UCSD-AML1 (cell line): ENCODE measurements at regions not wholly inside any gene's neighbourhood (a gene's known extent, or its start where the extent isn't known, plus 50 kb on each side); places are given as distances from the start of the nearest gene placed in this dataset.
A peak's percentile ranks its signal among the peaks of the same experiment; 100 is the strongest.

Experiments used
- DNase-seq: peaks from one replicate; lab custom pipeline; 2025; ENCODE audit not compliant: unreplicated experiment; lab: John Stamatoyannopoulos, UW

- DNase-seq = no peak
Observed at GRCh38 chr11:116101902-116102301, 597.7 kb upstream of the CADM1 start.

- no peak for DNase-seq
Observed at GRCh38 chr11:116100016-116100415, 595.8 kb upstream of the CADM1 start.

DNA sequence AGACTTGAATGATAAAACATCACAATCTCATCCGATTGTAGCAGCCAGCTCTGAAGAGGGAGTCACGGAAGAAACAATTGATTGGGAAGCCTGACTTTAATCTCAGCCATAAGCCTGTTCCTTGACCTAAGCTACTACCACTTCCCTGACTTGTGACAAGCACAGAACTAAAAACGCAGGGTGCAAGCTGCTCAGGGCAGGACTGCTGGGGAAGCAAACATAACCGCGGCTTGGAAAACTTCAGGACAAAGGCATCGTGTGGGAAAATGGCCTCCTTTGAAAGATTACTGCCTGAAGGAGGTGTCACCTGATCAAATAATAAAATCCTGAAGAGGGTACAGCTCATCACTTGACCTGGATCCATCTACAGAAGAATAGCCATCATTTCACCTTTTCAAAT, 595.3 kb upstream of the CADM1 start:
- no peak for DNase-seq

DNA sequence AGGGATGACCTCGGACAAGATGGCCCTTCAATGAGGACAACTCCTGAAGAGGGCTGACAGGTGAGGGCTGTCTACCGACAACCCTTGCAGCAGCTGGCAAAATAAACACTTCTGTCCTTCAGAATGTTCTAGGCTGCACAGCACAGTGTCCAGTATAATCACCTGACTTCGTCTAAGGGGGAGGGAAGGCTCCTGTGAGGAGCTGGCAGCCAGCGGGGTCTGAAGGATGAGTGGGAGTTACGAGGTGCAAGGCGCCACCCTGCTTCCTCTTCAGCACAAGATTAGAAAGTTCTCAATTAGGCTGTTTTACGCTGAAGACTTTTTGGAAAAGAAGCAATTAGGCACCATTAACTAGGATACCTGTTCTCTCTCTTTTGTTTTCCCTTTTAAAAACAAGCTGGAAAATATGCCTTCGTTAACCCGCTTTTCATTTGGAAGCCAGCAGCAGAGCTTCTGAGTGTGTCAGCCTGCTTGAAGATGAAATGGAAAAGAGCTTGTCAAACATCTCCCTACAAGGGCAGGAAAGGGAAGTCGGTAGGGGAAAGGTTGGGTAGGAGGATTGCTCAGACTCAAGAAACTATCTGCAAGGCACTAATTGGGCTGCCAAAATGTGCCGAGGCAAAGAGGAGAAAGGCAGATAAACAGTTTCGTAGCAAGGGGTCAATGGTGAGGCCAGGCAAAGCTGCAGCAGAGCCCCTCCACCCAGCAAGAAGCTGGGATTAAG, 592.2 kb upstream of the CADM1 start:
- no peak for DNase-seq

DNA sequence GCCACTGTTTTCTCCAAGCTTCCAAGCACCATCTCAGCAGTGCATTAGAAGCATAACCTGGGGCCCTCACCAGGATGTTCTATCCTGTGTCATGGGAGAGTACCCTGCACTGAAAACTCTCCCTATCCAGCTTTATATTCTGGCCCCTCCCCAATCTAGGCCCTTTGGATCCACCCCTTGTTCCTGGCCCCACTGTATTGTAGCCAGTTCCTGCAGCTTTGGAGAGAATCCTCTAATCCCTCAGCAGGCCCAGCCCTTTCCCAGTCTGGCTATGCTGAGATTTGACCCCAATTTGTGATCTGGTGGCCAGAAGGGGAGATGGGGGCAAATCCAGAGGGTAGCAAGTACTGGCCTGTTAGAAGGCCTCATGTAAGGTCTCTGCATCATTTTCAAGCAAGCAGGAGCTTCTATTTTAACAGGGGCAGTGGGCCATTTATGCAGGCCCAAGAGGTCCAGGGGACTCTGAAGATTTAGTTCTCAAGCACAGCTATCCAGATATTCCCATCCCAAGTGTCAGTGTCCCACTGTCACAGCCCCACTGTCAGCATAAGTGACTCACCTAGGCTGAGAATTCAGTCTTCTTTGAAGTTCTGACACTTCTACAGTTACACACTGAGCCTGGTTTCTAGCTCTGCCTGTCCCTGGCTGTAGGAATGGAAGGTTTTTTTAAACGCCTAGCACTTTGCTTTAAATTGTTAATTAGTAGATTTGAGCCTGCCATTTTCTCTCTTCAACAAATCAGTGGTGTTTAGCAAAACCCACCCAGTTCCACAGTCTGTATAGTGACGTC, 589.5 kb upstream of the CADM1 start:
- no peak for DNase-seq

GRCh38 chr11:116093065-116093464, 588.9 kb upstream of the CADM1 start:
- DNase-seq = no peak

DNA sequence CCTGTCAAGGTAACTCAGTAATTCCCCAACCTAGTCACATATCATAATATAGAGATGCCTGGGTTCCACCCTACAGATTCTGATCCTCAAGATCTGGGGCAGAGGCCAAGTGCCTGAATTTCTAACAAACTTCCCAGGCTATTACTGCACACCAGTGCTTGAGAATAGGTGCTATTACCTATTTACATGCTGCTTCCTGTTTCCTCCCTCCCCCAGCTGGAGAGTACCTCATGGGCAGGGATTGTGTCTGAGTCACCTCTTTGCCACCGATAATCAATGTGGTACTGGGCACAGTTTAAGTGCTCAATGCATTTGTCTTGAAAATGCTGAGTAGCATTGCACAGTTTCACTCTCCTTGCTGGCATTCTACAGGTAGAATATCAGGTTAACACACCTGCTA, 582.2 kb upstream of the CADM1 start:
- no peak for DNase-seq

GRCh38 chr11:116085031-116085635, 580.9 kb upstream of the CADM1 start:
- DNase-seq = no peak

DNA sequence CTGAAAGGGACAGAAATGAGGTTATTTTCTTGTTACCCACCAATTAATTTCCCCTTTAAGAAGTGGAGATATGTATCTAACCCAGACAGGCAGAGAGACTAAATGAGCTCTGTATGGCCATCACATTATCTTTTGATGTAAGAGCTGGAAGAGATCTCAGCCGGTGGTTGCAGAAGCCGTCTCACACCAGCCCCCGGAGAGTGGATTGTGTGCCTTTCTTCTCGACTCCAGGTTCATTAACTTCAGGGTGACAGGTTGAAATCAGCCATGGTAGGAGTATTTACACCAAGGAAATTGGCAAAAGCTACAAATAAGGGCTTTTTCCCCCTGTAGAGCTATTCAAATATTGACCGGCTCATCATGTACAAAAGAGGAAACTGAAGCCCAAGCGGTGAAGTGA, 580.3 kb upstream of the CADM1 start:
- no peak for DNase-seq

DNA sequence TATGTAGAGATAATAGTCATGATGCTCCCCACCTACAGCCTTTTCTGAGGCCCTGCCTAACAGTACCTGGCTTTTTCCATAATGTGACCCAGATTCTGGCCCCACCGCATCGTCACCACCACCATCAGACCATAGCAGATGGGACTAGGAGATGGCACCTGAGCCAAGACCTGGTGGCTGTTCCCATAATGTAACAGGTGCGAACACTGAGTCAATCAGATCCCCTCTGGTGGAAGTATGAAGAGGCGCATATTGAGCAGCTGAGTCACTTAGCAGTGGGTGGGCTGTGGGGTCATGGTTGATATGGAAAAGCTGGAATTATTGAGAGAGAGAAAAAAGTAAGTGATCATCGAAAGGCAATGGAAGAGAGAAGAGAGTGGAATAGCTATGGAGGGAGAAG, 578.0 kb upstream of the CADM1 start:
- no peak for DNase-seq

GRCh38 chr11:116079580-116079979, 575.4 kb upstream of the CADM1 start:
- DNase-seq = no peak

GRCh38 chr11:116078101-116078591, 573.9 kb upstream of the CADM1 start:
- peak; percentile 24 for DNase-seq

- no peak for DNase-seq
Observed at GRCh38 chr11:116077092-116077491, 572.9 kb upstream of the CADM1 start.

DNA sequence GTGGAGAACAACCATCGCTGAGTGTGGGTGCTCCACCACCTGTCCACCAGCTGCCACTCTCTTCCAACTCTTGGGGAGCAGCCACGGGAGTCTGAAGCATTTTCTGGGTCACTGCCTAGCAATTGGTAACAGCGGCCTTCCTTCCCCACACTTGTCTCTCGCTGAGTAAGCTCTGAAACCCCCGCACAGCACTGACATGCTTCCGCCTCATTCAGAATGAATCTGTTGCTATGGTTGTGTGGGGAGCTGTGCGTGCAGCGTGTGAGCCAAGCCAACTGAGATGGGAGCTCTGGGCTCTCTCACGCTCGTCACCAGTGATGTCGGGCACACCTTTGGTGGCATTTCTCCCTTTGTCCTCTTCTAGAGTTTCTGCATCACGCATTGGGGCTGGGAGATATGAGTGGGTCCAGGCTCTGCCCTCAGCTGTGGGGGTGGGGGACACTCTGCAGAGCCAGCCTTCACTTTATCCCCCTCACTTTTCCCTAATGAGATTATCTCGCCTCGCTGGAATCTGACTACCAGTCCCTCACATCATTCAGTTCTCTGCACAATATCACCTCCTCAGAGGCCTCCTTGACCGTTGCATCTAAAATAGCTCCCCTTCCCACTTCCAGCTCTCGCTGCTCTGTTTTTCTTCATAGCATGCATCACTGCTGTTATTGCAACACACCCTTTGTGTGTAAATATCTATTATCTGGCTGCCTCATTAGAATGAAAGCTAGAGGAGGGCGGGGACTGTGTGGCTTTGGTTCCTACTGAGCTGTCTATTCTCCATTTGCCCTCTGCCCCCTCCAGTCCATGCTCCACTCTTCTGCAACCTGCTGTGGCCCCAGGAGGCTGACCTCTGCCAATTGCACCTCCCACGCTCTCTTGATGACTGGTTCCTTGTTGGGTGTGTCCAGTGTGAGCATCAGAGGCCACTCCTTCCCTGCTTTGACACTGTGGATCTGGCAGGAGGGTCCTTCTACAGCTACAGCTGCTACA, 569.9 kb upstream of the CADM1 start:
- DNase-seq = no peak

DNA sequence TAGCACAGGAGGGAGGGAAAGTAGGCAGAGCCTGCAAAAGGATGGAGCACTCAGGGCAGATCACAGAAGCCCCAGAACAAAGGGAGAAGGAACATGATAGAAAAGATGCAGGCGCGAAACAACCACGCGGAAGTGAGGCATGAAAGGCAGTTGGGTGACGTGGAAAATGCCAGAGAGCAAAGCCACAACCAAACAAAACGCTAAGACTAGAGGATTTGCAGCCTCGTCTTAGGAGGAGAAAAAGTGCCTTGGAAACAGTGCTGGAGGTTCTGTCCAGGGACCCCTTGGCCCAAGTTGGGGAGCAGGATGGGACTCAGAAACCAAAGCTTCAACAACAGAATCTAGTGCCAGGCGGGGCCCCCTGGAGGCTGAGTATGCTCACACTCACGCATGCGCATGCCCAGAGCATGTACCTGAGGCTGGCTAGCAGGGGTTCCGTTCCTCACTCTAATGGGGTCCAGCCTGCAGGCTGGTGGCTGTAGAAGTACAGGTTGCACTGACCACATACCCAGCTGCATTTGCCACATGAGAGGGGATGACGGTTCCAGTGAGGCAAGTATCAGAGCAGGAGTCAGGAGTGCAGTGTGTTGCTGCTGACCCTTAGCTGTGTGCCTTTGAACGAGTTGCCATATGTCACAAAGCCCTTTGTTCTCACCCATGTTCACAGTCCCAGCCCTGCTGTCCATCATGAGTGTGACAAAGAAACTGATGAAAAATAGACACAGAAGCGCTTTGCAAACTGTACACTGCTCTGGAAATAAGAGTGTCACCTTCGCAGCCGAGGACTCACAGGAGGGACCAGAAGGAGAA, 568.6 kb upstream of the CADM1 start:
- peak; percentile 27 for DNase-seq

GRCh38 chr11:116072133-116072532, 567.9 kb upstream of the CADM1 start:
- no peak for DNase-seq

DNA sequence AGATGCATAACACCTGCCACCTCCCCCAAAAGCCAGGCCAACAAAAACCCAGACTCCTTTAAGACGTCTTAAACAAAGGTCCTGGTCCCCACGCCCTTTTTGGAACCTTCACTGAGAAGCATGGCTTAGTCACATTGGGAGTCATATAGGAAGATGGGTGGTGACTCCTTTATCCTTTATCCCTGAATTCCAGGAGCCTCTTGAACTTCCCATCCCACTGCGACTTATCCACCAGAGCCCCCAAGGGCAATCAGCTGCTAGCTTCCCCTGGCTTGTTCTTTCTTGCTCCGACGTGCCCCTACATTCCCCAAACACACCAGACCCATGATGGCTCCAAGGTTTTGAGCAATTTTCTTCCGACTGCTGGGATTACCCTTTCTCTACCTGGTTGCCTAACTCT, 567.0 kb upstream of the CADM1 start:
- no peak for DNase-seq

DNA sequence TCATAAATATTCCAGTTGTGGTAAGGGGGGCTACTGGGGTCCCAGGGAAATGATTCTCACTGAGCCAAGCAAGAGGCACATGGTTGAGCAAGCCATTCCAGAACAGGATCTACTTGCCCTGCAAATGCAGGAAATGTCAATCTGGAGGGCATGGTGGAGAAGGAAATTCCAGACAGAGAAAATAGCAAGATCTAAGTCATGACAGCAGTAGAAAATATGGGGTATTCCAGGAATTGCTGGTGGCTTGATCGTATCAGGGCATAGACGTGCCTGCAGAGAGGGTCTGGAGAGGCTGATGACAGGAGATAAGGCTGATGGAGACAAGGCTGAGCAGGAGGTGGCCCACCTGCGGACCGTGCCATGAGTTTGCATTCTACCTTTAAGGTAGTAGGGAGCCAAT, 566.3 kb upstream of the CADM1 start:
- DNase-seq = no peak

- no peak for DNase-seq
Observed at GRCh38 chr11:116066777-116067176, 562.6 kb upstream of the CADM1 start.

- DNase-seq = no peak
Observed at GRCh38 chr11:116065986-116066385, 561.8 kb upstream of the CADM1 start.
